Breast epithelium (tissue), 4 donors: ENCODE measurements at regions not wholly inside any gene's neighbourhood (a gene's known extent, or its start where the extent isn't known, plus 50 kb on each side); places are given as distances from the start of the nearest gene placed in this dataset.
A peak's percentile ranks its signal among the peaks of the same experiment; 100 is the strongest.

Experiments
- DNase-seq, 2 donors: peaks; one replicate each; pipeline ENCODE4 v3.0.0-alpha.2; 2019; ENCODE audit warnings: low spot score in 2 of 2
- H3K27ac ChIP-seq, 2 donors: fragments of 200-600 bp; sonication (generic) in 1 of 2; one replicate each; pipeline ENCODE4 v1.5.1; 2016 to 2019; ENCODE audit warnings: mild to moderate bottlenecking in 1 of 2
- H3K27me3 ChIP-seq, 2 donors: fragments of 200-600 bp; sonication (generic) in 1 of 2; one replicate each; pipeline versions ENCODE4 v1.5.1 to v1.6.0; 2017 to 2019; ENCODE audit warnings: control low read depth in 1 of 2, mild to moderate bottlenecking in 1 of 2
- H3K36me3 ChIP-seq: fragments of 200-600 bp; one replicate; pipeline ENCODE4 v1.5.1; 2019
- H3K4me1 ChIP-seq, 2 donors: fragments of 200-600 bp; sonication (generic); one replicate each; pipeline ENCODE4 v1.5.1; 2016 to 2019; ENCODE audit warnings: control low read depth in 1 of 2
- H3K4me3 ChIP-seq, 3 donors: fragments of 200-600 bp; sonication (generic); 1 replicate in 2 of 3; 2 replicates in 1 of 3; pipeline ENCODE4 v1.5.1; 2016 to 2019; ENCODE audit warnings: mild to moderate bottlenecking in 3 of 3, moderate library complexity in 2 of 3
- H3K9me3 ChIP-seq, 2 donors: fragments of 200-600 bp; sonication (generic) in 1 of 2; one replicate each; pipeline ENCODE4 v1.5.1; 2016 to 2019; ENCODE audit warnings: control low read depth in 1 of 2
- CTCF ChIP-seq, 3 donors: fragments of 450-650 bp; IDR thresholded peaks; one replicate each; pipeline ENCODE4 v1.5.1; 2016 to 2017; ENCODE audit warnings: antibody characterized with exemption in 3 of 3, mild to moderate bottlenecking in 3 of 3, moderate library complexity in 3 of 3
- POLR2A ChIP-seq: fragments of 450-650 bp; IDR thresholded peaks from one replicate; pipeline ENCODE4 v1.6.1; 2016; ENCODE audit warnings: antibody characterized with exemption, mild to moderate bottlenecking, moderate library complexity
- POLR2AphosphoS5 ChIP-seq, 3 donors: sonication (generic); formaldehyde crosslinking; IDR thresholded peaks; one replicate each; pipeline ENCODE4 v1.6.1; 2017; ENCODE audit warnings: antibody characterized with exemption in 3 of 3
- intact Hi-C: fragments of 100-400 bp; cut with DNase I; formaldehyde crosslinking; loops from one replicate; pipeline ENCODE4 v1.15.1; 2023; ENCODE audit warnings: low total_unique reads

GRCh38 chr2:236636714-236637470 lies 67.3 kb downstream of the ACKR3 start:
- TF ChIP-seq POLR2AphosphoS5 (IDR thresholded peaks at IDR 0.05) (no peak), CTCF (IDR thresholded peaks at IDR 0.05) (no peak), POLR2A (no peak)
- no peaks in the 10 kb centered on the region for H3K27me3 ChIP-seq
- H3K27ac ChIP-seq = no peak overlapping the region
- peak in 1 of 2 donors; percentile 6 for DNase-seq
- no peaks in the 10 kb centered on the region for H3K36me3 ChIP-seq
- H3K4me3 ChIP-seq = no peak overlapping the region
- intact Hi-C loops = loop anchor here (5.0 kb wide), 1 partner anchor 95 kb away; no protein-coding TSS in a partner anchor
- H3K4me1 ChIP-seq = no peaks in the 10 kb centered on the region
- H3K9me3 ChIP-seq = no peaks in the 10 kb centered on the region

GRCh38 chr2:236637686-236638569 lies 68.3 kb downstream of the ACKR3 start:
- Histone ChIP-seq H3K27me3 (no peaks in the 10 kb centered on the region), H3K4me3 (no peak overlapping the region), H3K4me1 (no peaks in the 10 kb centered on the region), H3K27ac (no peak overlapping the region), H3K9me3 (no peaks in the 10 kb centered on the region), H3K36me3 (no peaks in the 10 kb centered on the region)
- no peak for DNase-seq
- TF ChIP-seq POLR2AphosphoS5 (IDR thresholded peaks at IDR 0.05) (no peak), POLR2A (no peak), CTCF (IDR thresholded peaks at IDR 0.05) (no peak)
- intact Hi-C loops = loop anchor here (5.0 kb wide), 1 partner anchor 96 kb away; no protein-coding TSS in a partner anchor

- Histone ChIP-seq H3K27ac (no peak overlapping the region), H3K4me1 (no peaks in the 10 kb centered on the region), H3K36me3 (no peaks in the 10 kb centered on the region), H3K4me3 (no peak overlapping the region), H3K9me3 (no peaks in the 10 kb centered on the region), H3K27me3 (no peaks in the 10 kb centered on the region)
- TF ChIP-seq CTCF (IDR thresholded peaks at IDR 0.05) (no peak), POLR2A (no peak), POLR2AphosphoS5 (IDR thresholded peaks at IDR 0.05) (no peak)
- no peak for DNase-seq
- intact Hi-C loops = loop anchor here (5.0 kb wide), 1 partner anchor 96 kb away; no protein-coding TSS in a partner anchor
These were observed 69.1 kb downstream of the ACKR3 start for GRCh38 chr2:236638707-236639106.

GRCh38 chr2:236639461-236640235 lies 70.0 kb downstream of the ACKR3 start:
- no peak for TF ChIP-seq CTCF (IDR thresholded peaks at IDR 0.05)
- no peak for TF ChIP-seq POLR2AphosphoS5 (IDR thresholded peaks at IDR 0.05)
- TF ChIP-seq POLR2A = no peak
- Histone ChIP-seq H3K4me3 (no peak overlapping the region), H3K4me1 (no peaks in the 10 kb centered on the region), H3K27me3 (no peaks in the 10 kb centered on the region), H3K9me3 (no peaks in the 10 kb centered on the region), H3K27ac (no peak overlapping the region), H3K36me3 (no peaks in the 10 kb centered on the region)
- no peak for DNase-seq
- intact Hi-C loops = loop anchor here (5.0 kb wide), 1 partner anchor 97 kb away; no protein-coding TSS in a partner anchor
